HG03025 (cell line): ENCODE measurements at regions not wholly inside any gene's neighbourhood (a gene's known extent, or its start where the extent isn't known, plus 50 kb on each side); places are given as distances from the start of the nearest gene placed in this dataset.
"Not testable (repeated sequence)": the region's sequence is repeated elsewhere in the genome, so short reads cannot be mapped to it uniquely, and the experiment has no call there.

ENCODE experiments used
- ATAC-seq: cut with Tn5 transposase; IDR thresholded peaks from one replicate; pipeline ENCODE4 v1.9.1; 2021; ENCODE audit warnings: mild to moderate bottlenecking, moderate library complexity; ENCODE audit not compliant: unreplicated experiment, low FRiP score

DNA sequence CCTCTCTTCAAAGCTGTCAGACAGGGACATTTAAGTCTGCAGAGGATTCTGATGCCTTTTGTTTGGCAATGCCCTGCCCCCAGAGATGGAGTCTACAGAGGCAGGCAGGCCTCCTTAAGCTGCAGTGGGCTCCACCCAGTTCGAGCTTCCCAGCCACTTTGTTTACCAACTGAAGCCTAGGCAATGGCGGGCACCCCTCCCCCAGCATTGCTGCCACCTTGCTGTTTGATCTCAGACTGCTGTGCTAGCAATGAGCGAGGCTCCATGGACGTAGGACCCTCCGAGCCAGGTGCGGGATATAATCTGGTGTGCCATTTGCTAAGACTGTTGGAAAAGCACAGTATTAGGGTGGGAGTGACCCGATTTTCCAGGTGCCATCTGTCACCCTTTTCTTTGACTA lies 207.7 kb downstream of the OTOP1 start:
- ATAC-seq = not testable (repeated sequence)

DNA sequence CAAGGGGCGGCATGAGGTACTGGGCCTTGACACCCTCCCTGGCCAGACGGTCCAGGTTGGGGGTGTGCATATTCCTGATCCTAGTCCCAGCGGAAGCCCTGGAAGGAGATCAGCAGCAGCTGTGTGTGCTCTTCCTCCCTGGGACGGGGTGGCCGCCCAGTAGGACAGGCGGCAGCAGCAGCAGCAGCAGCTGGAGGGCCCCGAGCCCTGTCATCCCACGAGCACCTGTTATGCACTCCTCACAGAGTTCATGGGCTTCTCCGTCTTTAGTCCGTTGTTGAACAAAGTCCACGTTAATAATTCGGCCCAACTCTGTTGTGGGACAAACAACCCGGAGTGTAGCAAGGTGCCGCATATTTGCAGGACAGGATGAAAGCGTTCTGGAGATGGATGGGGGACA lies 205.6 kb downstream of the OTOP1 start:
- not testable (repeated sequence) for ATAC-seq

DNA sequence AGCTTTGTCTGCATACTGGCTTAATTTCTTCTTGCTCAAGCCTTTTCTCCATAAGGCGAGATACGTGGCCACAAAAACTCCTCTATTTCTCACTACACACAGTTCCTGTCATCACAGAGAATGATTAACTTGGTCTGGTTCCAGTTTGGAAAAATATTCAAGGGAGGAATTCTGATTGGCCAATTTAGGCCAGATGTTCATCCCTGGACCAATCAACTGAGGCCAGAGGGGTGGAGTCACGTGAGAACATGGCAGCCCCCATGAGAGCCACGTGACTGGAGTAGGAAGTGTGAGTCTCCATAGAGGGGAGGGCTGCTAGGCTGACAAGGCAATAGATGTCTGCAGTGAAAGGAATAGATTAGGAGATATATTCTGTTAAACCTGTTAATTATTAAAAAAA lies 200.0 kb downstream of the OTOP1 start:
- not testable (repeated sequence) for ATAC-seq

DNA sequence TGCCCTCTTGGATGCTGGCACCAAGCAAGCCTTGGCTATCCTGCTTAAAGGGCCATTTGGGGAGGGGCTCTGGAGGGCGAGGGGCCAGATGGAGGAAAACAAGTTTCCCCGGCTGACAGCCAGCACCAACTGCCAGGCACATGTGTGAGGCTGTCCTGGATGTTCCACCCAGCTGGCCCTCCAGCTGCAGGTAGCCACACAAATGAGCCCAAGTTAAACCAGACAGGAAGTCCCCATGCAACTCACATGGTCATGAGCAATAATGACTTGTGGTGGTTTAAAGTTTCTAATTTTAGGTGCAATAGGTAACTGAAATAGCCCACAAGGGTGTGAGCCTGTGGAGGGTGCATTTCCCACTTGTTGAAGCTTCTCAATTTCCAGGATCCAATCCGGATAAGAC lies 198.0 kb downstream of the OTOP1 start:
- not testable (repeated sequence) for ATAC-seq

DNA sequence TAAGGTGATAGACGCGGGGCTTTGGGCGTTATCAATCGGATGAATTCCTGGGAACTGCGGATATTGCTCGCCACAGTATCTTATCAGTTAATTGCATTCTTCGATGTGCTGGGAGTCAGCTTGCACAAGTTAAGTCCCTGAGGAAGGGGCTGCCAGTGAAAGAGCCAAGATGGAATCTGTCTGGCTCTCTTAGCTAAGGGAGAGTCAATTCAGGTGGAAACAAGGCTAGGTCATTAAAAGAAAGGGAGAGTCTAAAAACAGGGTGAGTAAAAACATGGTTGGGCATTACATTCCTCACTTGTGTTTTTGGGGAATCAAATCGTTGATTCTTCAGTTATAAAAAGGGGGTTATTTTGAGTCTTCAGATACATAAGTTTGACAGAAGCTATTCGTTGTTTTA lies 196.2 kb downstream of the OTOP1 start:
- ATAC-seq = not testable (repeated sequence)

DNA sequence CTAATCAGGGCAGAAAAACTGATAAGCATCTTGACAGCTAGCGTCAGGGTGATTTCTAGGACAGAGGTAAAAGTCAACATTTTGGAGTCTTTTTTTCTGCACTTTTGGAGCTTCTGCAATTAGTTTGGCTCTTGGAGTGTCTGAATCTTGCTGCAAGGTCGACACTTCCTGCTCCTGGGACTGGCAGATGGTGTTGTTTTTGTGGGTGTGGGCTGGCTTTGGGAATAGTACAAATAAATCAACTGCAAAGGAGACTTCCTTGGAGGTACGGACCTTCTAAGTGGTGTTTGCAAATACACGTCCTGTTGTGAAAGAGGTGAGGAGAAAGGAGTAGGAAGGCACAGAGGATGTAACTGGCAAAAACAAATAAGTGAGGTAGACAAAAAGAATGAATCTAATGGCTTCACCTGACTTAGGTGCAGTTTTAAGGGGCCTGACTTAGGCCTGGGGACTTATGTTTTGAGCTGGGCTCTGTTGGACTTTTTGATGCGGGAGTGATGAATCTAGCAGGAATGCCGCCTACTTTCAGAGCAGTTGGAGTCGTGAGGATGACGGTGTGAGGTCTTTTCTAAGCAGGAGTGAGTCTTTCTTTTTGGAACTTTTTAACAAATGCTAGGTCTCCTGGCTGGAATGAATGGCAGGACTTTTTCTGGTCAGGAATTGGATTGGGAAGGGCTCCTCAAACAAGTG lies 195.1 kb downstream of the OTOP1 start:
- not testable (repeated sequence) for ATAC-seq

DNA sequence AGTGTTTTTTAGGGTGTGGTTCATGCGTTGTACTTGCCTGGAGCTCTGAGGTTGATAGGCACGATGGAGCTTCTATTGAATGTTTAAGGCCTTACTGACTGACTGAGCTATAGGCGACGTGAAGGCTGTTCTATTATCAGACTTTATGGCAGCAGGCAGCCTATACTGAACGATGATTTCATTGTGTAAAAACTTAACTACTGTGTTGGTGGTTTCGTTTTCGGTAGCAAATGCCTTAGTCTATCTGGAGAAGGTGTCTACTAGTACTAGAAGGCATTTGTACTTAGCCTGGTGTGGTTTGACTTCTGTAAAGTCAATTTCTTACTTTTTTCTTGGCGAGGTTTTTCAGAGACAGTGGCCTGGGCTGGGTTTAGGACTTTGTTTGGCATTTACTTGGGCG lies 194.4 kb downstream of the OTOP1 start:
- ATAC-seq = not testable (repeated sequence)

DNA sequence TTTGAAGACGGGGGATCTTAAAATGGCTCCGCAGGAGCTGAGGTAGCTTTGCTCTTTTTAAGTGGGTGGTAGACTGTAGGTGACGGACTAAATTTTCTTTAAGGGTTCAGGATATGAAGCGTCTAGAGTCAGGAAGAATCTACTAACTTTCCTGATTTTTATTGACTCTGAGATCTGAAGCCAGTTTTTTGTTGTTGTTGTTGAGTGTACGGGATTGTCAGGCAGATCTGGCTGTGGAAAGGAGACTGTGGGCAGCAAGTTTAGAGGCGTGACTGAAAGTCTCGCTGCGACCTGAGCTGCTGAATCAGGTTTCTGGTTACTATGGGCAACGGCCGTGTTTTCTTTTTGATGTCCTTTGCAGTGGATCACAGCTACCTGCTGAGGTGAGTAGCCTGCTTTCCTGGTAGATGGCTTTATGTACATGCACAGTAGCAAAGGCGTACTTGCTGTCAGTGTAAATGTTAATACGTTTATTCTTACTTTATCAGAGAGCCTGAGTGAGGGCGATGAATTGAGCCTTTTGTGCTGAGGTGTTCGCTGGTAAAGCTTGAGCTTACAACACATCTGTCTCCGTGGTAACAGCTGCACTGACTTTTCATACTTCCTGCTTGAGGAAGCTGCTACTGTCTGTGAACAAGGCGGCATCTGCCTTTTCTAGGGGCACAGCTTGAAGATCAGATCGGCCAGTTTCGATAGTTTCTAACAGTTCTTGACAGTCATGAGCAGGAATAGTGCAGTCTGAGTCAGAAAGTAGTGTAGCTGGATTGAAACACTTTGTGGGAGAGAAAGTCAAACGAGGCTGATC lies 193.7 kb downstream of the OTOP1 start:
- not testable (repeated sequence) for ATAC-seq

DNA sequence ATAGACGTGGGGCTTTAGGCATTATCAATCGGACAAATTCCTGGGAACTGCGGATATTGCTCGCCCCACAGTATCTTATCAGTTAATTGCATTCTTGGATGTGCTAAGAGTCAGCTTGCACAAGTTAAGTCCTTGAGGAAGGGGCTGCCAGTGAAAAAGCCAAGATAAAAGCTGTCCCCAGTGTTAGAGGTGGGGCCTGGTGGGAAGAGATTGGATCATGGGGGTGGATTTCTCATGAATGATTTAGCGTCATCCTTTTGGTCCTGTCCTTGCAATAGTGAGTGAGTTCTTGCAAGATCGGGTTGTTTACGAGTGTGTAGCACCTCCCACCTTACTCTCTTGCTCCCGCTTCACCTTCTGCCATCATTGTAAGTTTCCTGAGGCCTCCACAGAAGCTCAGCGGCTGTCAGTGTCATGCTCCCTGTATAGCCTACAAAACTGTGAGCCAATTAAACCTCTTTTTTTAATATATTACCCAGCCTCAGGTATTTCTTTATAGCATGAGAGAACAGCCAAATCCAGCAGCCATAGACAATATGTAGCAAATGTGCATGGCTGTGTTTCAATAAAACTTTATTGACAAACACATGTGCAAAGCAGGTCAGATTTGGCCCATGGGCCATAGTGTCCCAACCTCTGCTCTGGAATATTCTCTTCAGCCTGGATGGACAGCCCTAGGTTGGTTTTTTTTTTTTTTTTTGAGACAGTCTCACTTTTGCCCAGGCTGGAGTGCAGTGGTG lies 189.2 kb downstream of the OTOP1 start:
- not testable (repeated sequence) for ATAC-seq

DNA sequence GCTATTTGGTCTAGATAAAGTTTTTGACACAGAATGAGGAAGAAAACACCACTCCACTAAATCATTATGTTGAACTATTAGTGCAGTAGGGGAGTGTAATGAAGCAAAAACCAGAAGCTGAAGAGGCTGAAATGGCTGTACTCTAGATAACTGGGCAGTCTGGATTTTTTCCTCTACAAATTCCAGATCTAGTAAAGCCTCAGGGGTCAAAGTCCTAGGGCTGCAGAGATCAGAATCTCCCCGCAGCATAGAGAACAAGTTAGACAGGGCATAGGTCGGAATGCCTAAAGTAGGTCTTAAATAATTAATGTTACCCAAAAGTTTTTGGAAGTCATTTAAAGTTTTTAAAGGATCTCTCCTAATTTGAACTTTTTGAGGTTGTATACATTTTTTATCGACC lies 180.9 kb downstream of the OTOP1 start:
- not testable (repeated sequence) for ATAC-seq

DNA sequence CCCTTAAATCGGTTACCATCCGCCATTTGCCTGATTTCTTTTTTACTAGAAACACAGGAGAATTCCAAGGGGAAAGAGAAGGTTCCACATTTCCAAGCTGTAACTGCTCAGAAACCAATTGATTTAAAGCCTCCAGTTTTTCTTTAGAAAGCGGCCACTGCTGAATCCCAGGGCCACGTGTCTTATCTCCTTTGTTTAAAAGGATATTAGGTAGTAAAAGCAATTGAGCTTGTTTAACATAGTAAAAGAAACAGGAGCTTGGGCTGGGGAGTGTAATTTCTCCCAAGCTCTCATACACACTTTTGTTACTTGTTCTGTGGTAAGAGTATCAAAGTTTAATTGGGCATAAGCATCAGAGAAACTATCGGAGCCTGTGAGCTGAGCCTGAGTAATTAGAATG lies 180.0 kb downstream of the OTOP1 start:
- not testable (repeated sequence) for ATAC-seq

DNA sequence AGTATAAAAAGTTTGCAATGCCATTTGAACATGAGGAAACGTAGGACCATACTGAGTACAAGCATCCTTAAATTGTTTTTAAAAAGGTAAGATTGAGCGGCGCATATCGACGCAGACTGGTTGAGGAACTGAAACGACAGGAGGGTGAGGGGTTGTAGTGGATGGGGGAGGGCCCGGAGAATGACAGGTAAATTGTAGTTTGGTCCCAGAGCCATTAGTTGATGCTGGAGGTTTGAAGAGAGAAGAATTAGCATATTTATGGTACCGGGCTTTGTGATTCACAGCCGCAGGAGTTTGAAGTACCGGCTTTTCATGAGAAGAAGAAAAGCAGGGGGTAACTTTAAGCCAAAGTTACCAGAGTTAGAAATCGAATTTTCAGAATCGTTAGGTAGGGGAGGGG lies 179.5 kb downstream of the OTOP1 start:
- not testable (repeated sequence) for ATAC-seq

DNA sequence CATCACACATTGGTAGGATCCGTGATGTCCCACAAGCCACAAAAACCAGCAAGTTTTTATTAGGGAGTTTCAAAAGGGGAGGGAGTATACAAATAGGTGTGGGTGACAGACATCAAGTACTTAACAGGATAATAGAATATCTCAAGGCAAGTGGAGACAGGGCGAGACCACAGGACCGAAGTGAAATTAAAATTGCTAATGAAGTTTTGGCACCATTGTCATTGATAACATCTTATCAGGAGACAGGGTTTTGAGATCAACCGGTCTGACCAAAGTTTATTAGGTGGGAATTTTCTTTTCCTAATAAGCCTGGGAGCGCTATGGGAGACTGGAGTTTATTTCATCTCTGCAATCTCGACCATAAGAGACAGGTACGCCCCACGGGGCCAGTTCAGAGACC lies 178.5 kb downstream of the OTOP1 start:
- ATAC-seq = not testable (repeated sequence)

DNA sequence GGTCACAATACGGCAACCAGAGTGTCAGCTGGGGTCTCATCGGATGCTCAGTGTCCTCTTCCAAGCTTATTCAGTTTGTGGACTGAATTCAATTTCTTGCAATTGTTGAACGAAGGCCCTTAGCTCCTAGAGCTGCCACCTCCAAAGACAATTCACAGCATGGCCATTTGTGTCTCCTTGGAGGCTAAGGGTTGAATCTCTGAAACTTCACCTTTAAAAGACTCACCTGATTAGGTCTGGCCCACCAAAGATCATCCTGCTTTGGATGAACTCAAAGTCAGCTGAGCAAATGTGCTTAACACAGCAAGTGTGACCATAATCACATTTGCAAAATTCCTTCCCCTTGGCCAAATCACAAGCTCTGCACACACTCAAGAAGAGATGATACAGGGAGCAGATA lies 175.9 kb downstream of the OTOP1 start:
- ATAC-seq = not testable (repeated sequence)

DNA sequence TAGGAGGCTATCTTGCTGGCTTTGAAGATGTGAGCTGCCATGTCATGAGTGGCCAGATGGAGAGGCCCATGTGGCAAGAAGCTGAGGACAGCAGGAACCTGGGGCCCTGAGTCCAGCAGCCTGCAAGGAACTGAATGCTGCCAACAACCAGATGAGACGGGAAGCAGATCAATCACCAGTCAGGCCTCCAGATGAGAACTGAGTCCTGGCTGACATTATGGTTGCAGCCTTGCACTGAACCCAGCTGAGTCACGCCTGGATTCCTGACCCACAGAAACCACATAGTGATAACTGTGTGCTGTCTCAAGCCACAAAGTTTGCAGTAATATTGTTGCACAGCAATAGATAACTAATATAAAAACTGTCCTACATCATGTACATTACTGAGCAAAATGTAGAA lies 173.8 kb downstream of the OTOP1 start:
- ATAC-seq = not testable (repeated sequence)

DNA sequence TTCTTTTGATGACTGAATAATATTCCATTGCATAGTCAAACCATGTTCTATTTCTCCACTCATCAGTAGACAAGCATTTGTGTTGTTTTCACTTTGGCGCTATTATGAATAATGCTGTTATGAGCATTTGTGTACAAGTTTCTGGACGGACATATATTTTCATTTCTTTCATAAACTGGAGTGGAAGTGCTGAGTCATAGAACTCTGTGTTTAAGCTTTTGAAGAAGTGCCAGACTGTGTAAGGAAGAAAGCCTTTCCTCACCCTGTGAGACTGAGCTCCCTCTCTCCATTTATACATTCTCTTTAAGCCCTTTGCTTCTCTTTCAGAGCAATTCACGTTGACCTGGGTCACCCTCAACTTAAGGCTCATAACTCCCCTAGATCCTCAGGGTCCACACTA lies 169.5 kb downstream of the OTOP1 start:
- ATAC-seq = not testable (repeated sequence)

DNA sequence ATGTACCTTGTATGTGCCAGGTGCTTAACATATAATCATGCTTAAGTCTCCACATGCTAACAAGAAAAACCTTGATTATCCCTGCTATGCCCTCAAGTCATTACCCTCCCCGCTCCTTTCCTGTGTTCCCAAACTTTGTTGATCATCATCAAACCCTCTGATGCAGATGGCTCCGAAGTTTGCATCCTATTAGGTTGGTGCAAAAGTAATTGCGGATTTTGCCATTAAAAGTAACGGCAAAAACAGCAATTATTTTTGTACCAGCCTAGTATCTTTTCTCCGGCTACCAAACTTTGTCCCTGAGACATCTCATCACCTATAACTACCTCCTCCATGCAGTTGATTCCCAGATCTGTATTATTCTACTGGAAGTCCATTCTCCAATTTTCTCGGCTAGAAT lies 142.6 kb downstream of the OTOP1 start:
- ATAC-seq = not testable (repeated sequence)

DNA sequence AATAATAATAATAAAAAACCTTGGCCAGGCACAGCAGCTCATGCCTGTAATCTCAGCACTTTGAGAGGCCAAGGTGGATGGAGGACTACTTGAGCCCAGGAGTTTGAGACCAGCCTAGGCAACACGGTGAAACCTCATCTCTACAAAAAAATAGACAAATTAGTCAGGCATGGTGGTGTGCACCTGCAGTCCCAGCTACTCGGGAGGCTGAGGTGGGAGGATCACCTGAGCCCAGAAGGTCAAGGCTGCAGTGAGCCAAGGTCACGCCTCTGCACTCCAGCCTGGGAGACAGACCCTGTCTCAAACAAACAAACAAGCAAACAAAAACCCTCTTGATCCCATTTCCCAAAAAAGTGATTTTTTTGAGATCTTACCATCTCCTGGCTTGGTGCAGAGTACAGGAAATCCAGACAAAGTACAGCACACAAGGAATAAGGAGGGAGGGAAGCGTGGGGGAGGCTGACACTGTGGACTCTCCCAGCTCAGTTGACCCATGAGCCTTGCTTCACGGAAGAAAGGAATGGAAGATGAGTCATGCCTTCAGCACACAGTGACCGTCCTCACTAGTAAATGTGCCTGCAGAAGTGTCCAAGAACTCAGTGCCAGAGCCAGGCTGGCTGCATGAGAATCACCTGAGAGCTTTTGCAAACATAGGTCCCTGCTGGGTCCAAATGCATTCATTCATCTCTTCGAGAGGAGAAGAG lies 136.9 kb downstream of the OTOP1 start:
- ATAC-seq = not testable (repeated sequence)

DNA sequence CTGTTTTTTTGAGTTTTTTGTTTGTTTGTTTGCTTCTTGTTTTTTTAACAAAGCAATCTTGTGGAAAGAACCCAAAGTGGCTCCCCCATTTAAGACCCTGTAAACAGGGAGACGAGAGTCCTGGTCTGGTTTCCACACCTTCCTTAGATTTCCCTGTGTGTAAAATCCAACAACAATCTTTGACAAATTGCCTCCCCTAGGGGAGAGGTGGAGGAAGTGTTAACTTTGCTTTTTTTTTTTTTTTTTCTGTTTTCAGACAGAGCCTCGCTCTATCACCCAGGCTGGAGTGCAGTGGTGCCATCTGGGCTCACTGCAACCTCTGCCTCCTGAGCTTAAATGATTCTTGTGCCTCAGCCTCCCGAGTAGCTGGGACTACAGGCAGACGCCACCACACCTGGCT lies 136.0 kb downstream of the OTOP1 start:
- ATAC-seq = not testable (repeated sequence)

DNA sequence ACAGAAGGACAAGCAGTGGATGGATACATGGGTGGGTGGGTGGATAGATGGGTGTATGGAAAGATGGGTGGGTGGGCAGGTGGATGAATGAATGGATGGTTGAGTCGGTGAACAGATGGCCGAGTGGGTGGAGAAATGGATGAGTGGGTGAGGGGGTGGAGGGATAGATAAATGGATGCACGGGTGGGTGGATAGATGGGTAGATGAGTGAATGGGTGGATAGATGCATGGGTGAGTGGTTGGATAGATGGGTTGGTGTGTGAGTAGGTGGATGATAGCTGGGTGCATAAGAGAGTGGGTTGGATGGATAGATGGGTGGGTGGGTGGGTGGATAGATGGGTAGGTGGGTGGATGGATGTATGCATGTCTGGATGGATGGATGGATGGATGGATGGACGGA lies 134.6 kb downstream of the OTOP1 start:
- ATAC-seq = not testable (repeated sequence)
